Endothelial cell (in vitro differentiated cells): ENCODE measurements at regions not wholly inside any gene's neighbourhood (a gene's known extent, or its start where the extent isn't known, plus 50 kb on each side); places are given as distances from the start of the nearest gene placed in this dataset.
A peak's percentile ranks its signal among the peaks of the same experiment; 100 is the strongest.

Source experiments
- DNase-seq: peaks from one replicate; pipeline ENCODE4 v3.0.0; 2021; ENCODE audit warnings: low spot score
- H3K27ac Mint-ChIP-seq: one replicate; pipeline ENCODE4 v1.8.0; 2021; ENCODE audit warnings: mixed read lengths, inconsistent platforms; ENCODE audit not compliant: unreplicated experiment
- H3K27me3 Mint-ChIP-seq: one replicate; pipeline ENCODE4 v1.8.0; 2021; ENCODE audit warnings: mild to moderate bottlenecking, moderate library complexity, mixed read lengths, inconsistent platforms; ENCODE audit not compliant: unreplicated experiment
- H3K36me3 Mint-ChIP-seq: one replicate; pipeline ENCODE4 v1.8.0; 2021; ENCODE audit warnings: mild to moderate bottlenecking, low read depth, mixed read lengths, inconsistent platforms; ENCODE audit not compliant: unreplicated experiment
- H3K4me1 Mint-ChIP-seq: one replicate; pipeline ENCODE4 v1.8.0; 2021; ENCODE audit warnings: mild to moderate bottlenecking, mixed read lengths, inconsistent platforms; ENCODE audit not compliant: unreplicated experiment
- H3K4me3 Mint-ChIP-seq: one replicate; pipeline ENCODE4 v1.8.0; 2021; ENCODE audit warnings: mild to moderate bottlenecking, mixed read lengths, inconsistent platforms; ENCODE audit not compliant: unreplicated experiment
- H3K9me3 Mint-ChIP-seq: one replicate; pipeline ENCODE4 v1.8.0; 2021; ENCODE audit warnings: mixed read lengths, inconsistent platforms; ENCODE audit not compliant: unreplicated experiment
- CTCF ChIP-seq: fragments of 200-600 bp; sonication (generic); IDR thresholded peaks from one replicate; pipeline ENCODE4 v1.5.0; 2021; ENCODE audit warnings: antibody characterized with exemption; ENCODE audit not compliant: unreplicated experiment

DNA sequence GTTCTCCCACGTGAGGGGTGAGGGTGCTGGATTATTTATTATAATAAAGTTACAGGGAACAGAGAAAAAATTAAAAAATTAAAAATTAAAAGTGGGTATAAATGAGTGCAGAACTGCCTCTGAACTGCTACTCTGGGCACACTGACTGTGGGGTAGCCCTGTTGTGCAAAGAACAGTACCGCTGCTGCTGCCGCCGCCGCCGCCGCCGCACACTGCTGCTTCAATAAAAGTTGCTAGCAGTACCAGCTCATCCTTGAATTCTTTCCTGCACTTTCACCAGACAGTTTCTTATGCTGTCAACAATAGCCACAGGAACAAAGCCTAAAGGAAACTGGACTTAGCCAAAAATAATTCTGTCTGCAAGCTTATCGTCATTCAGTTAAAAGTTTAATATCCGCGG lies 72.1 kb downstream of the GCC1 start:
- Mint-ChIP-seq H3K27ac (no peak overlapping the region), H3K9me3 (no peaks in the 10 kb centered on the region), H3K36me3 (no peaks in the 10 kb centered on the region), H3K27me3 (peaks cover 5% of the 10 kb centered on the region), H3K4me1 (no peaks in the 10 kb centered on the region), H3K4me3 (no peak overlapping the region)
- DNase-seq = no peak
- TF ChIP-seq CTCF = no peak

DNA sequence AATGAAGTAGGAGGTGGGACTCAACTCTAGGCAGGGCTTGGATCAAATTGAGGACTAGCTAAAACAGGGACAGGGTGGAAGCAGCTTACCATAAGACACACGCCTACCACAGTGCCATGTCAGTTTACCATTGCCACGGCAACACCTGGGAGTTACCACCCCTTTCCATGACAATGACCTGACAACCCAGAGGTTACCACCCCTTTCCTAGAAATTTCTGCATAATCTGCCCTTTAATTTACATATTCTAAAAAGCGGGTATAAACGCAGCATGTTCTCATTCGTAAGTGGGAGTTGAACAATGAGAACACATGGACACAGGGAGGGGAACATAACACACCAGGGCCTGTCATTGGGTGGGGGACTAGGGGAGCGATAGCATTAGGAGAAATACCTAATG lies 72.7 kb downstream of the GCC1 start:
- Mint-ChIP-seq H3K27me3 (peaks cover 5% of the 10 kb centered on the region), H3K4me3 (no peak overlapping the region), H3K9me3 (no peaks in the 10 kb centered on the region), H3K36me3 (no peaks in the 10 kb centered on the region), H3K4me1 (no peaks in the 10 kb centered on the region), H3K27ac (no peak overlapping the region)
- no peak for DNase-seq
- no peak for TF ChIP-seq CTCF

DNA sequence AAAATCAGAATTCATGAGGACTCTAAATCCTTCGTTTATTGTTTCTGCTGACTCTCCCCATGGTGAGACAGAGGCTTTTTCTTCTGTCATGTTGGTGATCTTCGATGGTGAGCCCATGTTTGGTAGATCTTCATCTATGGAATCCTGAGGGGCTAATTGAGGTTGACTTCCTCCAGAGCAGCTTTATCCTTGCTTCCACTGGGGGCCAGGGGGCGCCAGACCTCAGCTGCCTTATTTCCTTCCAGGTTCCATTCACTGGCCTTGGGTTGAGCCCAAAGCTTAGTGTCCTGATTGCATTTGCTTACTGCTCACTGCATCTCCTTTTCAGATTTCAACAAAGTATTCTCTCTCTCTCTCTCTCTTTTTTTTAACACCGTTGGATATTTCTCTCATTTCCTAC lies 80.7 kb downstream of the GCC1 start:
- H3K27me3 Mint-ChIP-seq = no peaks in the 10 kb centered on the region
- peak; percentile 15 for DNase-seq
- TF ChIP-seq CTCF = no peak
- H3K27ac Mint-ChIP-seq = no peak overlapping the region
- H3K4me1 Mint-ChIP-seq = peaks cover 14% of the 10 kb centered on the region
- no peaks in the 10 kb centered on the region for H3K9me3 Mint-ChIP-seq
- H3K36me3 Mint-ChIP-seq = no peaks in the 10 kb centered on the region
- H3K4me3 Mint-ChIP-seq = no peak overlapping the region

- Mint-ChIP-seq H3K36me3 (no peaks in the 10 kb centered on the region), H3K4me1 (peaks cover 14% of the 10 kb centered on the region), H3K27me3 (no peaks in the 10 kb centered on the region), H3K27ac (no peak overlapping the region), H3K4me3 (no peak overlapping the region), H3K9me3 (no peaks in the 10 kb centered on the region)
- TF ChIP-seq CTCF = no peak
- DNase-seq = no peak
These were observed 83.6 kb downstream of the GCC1 start for GRCh38 chr7:127501817-127502216.

GRCh38 chr7:127487381-127487780 lies 94.9 kb upstream of the ZNF800 start:
- no peaks in the 10 kb centered on the region for H3K36me3 Mint-ChIP-seq
- H3K4me1 Mint-ChIP-seq = no peaks in the 10 kb centered on the region
- TF ChIP-seq CTCF = no peak
- H3K4me3 Mint-ChIP-seq = no peak overlapping the region
- no peak for DNase-seq
- peaks cover 2% of the 10 kb centered on the region for H3K27me3 Mint-ChIP-seq
- H3K9me3 Mint-ChIP-seq = no peaks in the 10 kb centered on the region
- no peak overlapping the region for H3K27ac Mint-ChIP-seq
